GM21447 (cell line): ENCODE measurements at regions not wholly inside any gene's neighbourhood (a gene's known extent, or its start where the extent isn't known, plus 50 kb on each side); places are given as distances from the start of the nearest gene placed in this dataset.
A peak's percentile ranks its signal among the peaks of the same experiment; 100 is the strongest.

Source experiments
- ATAC-seq: cut with Tn5 transposase; IDR thresholded peaks from one replicate; pipeline ENCODE4 v1.9.1; 2021; ENCODE audit not compliant: unreplicated experiment

DNA sequence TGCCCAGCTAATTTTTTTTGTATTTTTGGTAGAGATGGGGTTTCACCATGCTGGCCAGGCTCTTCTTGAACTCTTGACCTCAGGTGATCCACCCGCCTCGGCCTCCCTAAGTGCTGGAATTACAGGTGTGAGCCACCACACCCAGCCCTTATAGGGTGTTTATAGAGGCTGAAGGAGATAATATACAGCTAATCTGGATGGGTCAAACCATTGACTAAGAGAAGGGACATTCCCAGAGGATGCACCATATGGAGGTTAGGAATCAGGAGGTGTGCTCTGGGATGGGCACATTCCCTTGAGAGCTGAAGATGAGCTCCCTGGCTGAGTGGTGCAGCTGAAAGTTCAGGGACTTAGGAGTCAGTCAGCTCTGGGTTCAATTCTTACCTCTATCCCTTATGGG lies 68.3 kb upstream of the SHISA3 start:
- ATAC-seq, result no peak

GRCh38 chr4:42329421-42329820 lies 67.9 kb upstream of the SHISA3 start:
- no peak for ATAC-seq

DNA sequence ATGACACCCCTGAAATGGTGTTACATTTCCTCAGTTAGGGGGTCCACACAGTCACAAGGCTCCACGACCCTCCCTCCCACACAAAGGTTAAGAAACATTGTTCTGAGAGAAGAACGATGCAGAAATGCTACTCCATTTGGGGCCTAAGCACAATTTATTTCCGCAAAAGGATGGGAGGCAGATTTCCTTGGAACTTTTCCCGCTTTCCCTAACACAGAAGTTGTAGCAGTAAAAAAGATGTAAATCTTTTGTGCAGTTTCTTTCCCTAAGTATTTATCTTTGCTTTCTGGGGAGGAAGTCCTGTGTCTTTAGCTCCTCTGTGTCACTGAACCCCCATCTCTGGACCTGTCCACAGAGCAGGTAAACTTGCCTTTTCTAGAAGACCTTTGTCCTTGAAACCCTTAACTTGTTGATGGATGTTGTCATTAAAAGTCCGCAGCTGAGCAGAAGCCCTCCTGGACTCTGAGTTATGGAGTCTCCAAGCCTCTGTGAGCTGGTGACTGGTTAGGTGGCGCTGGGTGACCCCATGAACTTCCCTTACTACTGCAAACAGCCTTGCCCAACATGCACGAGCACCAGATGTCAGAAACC lies 67.2 kb upstream of the SHISA3 start:
- ATAC-seq, result no peak

GRCh38 chr4:42331040-42331439 lies 66.2 kb upstream of the SHISA3 start:
- ATAC-seq, result no peak

DNA sequence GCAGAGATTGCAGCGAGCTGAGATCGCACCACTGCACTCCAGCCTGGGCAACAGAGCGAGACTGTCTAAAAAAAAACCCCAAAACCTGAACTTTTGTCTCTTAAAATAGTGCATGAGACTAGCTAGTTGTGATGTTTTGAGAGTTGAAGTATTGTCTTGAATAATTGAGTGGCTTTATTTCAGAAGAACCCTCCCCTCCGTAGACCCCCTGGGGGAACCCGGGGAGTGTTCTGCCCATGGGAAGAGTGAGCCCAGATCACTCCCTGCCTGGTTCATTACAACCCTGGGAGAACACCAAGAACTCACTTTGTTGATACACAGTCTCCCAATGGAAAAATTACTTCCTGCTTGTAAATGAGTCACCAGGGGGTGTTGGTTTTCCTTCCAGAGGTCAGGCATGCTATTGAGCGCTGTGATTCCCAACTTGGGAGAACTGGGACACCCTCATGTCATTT lies 65.3 kb upstream of the SHISA3 start:
- no peak for ATAC-seq

DNA sequence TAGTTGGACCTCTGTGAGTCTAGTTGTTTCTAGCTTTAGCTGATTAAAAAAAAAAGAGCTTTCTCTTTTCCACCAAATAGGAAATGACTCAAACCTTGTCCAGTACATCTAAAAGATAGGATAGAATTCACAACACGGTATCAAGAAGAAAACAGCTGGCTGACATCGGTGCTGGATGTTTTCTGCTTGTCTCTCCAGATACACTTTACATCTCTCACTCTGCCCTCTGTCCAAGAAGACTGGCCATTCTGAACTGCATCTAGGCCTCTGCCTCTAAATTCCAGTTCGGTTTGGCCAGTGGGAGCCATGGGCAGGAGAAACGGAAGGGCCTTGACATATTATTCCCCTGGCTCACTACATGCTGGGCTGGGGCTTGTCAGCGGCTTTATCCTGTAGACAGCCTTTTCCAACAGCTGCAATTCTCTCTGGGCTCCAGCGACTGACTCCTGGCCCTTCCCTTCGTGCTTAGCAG lies 57.3 kb upstream of the SHISA3 start:
- no peak for ATAC-seq

DNA sequence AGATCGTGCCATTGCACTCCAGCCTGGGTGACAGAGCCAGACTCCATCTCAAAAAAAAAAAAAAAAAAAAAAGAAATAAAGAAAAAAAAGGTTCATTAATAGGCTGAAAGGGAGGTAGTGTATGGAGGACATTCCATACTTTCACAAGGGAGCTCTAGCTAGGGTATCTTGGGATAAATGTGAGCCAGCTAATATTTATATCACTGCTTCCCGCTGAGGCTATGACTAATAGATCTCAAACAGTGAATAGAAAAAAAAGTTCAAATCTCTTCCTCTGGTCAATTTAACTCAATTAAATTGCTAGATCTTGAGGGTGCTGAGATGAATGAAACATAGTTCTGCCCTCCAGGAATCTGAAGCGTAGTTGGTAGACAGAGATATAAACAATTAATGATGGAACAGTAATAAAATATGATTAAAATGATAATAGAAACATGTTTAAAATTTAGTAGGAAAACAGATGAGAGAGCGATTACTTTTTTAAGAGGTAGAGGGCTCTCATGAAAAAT lies 55.7 kb upstream of the SHISA3 start:
- ATAC-seq, result no peak

- no peak for ATAC-seq
Measured at GRCh38 chr4:42342459-42342858, 54.8 kb upstream of the SHISA3 start.

DNA sequence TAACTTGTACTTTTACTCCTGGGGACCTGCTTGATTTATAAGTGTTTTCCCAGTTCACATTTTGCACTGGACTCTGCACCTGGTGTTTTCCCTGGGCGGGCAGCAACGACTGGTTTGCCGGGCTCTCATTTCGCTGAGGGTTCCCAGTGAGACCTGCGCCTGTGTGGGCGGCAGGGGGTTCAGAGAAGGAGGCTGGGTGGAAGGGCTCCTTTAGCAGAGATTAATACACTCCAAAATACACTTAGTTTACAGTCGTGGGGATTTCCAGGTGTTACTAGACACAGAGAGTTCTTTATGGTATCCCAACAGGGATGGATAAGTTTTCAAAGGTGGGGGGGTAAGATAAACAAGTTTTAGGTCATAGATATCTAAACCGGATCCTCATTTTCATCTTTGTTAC lies 53.0 kb upstream of the SHISA3 start:
- ATAC-seq, result peak; percentile 66

DNA sequence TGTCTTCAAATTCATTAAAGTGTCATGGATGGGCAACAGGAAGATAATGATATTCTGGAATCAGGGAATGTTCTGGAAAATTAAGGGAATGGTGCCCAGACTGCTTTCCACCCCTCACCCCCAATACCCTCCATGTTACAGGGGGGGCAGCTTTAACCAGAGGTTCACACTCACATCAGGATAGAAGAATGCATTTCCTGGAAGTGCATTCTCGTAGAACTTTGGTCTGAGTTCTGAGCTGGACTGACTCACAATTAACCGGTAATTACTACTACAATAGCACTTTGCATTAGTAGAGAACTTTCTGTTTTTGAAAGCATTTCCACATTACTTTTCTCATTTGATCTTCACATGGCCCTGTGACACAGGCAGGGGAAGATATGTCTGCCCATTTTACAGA lies 52.5 kb upstream of the SHISA3 start:
- ATAC-seq, result no peak

GRCh38 chr4:42345962-42346544 lies 51.2 kb upstream of the SHISA3 start:
- ATAC-seq, result no peak

DNA sequence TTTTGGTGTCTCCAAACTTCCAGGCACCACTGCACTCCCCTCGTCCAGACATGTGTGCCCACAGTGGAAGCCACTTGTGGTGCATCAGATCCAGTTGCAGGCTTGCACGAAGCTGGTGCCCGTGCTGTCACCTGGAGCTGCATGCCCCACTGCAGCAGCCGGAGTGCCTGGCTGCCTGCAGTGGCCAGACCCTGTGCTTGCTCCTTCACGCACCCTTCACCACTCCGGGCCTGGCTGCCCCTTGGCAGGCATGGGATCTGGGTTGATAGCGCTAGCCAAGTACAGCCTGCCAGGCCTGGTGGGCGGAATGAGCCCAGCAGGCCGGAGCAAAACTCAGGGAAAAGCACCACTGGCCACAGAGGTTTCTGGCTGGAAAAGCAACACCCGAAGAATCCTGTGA lies 50.2 kb upstream of the SHISA3 start:
- no peak for ATAC-seq
